ENCODE measurements at regions not wholly inside any gene's neighbourhood (a gene's known extent, or its start where the extent isn't known, plus 50 kb on each side); places are given as distances from the start of the nearest gene placed in this dataset.

DNA sequence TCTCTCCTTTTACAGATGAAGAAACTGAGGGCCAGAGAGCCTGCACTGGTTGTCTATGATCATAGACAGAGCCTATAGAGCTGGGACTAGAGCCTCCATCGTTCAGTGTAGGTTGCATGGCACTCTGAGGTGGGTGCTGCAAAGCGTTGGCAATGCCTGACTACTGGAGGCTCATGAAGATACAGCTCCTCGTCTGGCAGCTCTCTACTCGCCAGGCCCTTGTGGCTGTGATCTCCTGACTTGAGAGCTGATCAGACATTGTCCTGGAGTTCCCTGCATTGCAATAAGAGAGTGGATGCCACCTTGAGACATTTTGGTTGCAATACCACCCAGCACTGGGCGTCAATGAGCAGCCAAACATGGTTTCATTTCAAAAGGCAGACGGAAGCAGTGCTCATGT is 270.1 kb upstream of the ARID1B start:
- no peak for DNase-seq
- intact Hi-C loops (cut with DNase I; ENCODE audit: low total_unique reads): no loop called here
- Histone ChIP-seq H3K27me3 (no peaks in the 10 kb centered on the region), H3K27ac (no peak overlapping the region), H3K4me1 (no peaks in the 10 kb centered on the region), H3K4me3 (no peak overlapping the region), H3K36me3 (no peaks in the 10 kb centered on the region), H3K9me3 (no peaks in the 10 kb centered on the region)
- TF ChIP-seq POLR2AphosphoS5 (IDR thresholded peaks at IDR 0.05) (no peak), POLR2A (IDR thresholded peaks at IDR 0.05) (no peak), EP300 (IDR thresholded peaks at IDR 0.05) (no peak)
- TF ChIP-seq, protein P1, sequence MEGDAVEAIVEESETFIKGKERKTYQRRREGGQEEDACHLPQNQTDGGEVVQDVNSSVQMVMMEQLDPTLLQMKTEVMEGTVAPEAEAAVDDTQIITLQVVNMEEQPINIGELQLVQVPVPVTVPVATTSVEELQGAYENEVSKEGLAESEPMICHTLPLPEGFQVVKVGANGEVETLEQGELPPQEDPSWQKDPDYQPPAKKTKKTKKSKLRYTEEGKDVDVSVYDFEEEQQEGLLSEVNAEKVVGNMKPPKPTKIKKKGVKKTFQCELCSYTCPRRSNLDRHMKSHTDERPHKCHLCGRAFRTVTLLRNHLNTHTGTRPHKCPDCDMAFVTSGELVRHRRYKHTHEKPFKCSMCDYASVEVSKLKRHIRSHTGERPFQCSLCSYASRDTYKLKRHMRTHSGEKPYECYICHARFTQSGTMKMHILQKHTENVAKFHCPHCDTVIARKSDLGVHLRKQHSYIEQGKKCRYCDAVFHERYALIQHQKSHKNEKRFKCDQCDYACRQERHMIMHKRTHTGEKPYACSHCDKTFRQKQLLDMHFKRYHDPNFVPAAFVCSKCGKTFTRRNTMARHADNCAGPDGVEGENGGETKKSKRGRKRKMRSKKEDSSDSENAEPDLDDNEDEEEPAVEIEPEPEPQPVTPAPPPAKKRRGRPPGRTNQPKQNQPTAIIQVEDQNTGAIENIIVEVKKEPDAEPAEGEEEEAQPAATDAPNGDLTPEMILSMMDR (IDR thresholded peaks at IDR 0.05): no peak
- 63 to 80% (median 74%) methylated on average over 6 of the region's 6 CpGs for WGBS, 5 donors

DNA sequence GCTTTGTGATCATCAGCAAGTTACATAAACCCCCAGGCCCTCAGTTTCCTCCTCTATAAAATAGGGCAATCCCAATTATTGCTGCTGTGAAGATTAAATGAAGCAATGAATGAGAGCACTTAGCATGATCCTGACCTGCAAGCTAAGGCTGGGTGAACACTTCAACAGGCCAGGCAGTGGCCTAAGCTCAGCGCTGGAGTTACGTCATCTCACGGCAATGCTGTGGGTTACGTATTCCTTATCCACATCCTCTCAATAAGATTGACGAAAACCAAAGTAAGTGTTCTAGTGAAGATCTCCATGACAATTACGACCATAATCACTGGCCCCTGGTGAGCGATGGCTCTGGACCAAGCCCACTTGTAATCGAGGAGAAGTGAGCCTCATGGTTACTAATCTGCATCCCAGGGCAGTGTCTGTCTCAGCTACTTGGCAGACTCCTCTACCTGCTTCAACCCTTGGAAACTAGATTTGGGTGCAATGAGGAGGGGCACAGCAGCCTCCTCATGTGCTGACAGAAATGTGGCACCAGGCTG is 274.1 kb upstream of the ARID1B start:
- Histone ChIP-seq H3K27ac (no peak overlapping the region), H3K27me3 (no peaks in the 10 kb centered on the region), H3K36me3 (no peaks in the 10 kb centered on the region), H3K9me3 (no peaks in the 10 kb centered on the region), H3K4me3 (no peak overlapping the region), H3K4me1 (no peaks in the 10 kb centered on the region)
- intact Hi-C loops (cut with DNase I; ENCODE audit: low total_unique reads): no loop called here
- no peak for DNase-seq
- TF ChIP-seq, protein P1 (IDR thresholded peaks at IDR 0.05): no peak
- WGBS, 5 donors: 88 to 93% (median 90%) methylated on average over 8 of the region's 8 CpGs

DNA sequence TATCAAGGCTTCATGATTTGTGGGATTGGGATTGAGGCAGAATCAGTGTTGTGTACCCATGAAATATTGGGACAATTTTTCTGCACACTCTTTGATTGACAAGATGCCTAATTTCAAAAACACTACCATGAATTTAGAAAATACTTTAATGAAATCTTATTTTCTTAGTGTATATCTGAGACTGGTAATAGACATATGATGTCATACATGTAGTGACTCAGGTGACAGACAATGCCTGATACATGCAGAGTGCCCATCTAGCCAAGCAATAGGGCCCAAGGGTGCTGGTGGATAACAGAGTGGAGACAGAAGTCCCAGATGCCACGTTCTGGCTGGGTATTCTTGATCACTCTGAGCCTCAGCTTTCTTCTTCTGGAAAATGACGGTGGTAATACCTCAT is 279.6 kb upstream of the ARID1B start:
- no peaks in the 10 kb centered on the region for H3K4me1 ChIP-seq
- no peak overlapping the region for H3K27ac ChIP-seq
- intact Hi-C loops (cut with DNase I; ENCODE audit: low total_unique reads): no loop called here
- no peaks in the 10 kb centered on the region for H3K27me3 ChIP-seq
- TF ChIP-seq EP300 (IDR thresholded peaks at IDR 0.05): no peak
- no peak for TF ChIP-seq POLR2AphosphoS5 (IDR thresholded peaks at IDR 0.05)
- no peak for TF ChIP-seq POLR2A (IDR thresholded peaks at IDR 0.05)
- TF ChIP-seq, protein P1 (IDR thresholded peaks at IDR 0.05): no peak
- H3K4me3 ChIP-seq: no peak overlapping the region
- no peaks in the 10 kb centered on the region for H3K36me3 ChIP-seq
- 65 to 87% (median 71%) methylated on average over 2 of the region's 2 CpGs for WGBS, 5 donors
- no peak for DNase-seq
- H3K9me3 ChIP-seq: no peaks in the 10 kb centered on the region

DNA sequence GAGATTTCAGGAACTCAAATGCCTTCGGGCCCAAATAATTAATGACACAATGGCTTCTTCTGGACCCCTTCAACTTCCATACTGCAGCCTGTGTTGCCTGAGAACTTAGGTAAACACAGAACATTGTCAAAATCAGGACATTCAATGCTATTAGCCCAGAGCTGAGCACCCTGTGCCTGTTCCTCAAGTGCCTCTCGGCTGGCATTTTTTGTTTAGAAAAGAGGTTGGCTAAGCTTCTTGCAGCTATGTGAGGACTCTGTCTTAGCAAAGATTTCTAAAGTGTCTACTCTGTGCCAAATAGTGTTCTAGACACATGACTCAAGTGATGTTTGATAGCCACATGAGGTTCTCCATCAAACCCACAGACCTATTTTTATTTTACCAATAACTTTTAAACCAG is 289.3 kb upstream of the ARID1B start:
- no peak overlapping the region for H3K4me3 ChIP-seq
- no peak overlapping the region for H3K27ac ChIP-seq
- 36 to 84% (median 68%) methylated on average over 2 of the region's 2 CpGs for WGBS, 5 donors
- H3K27me3 ChIP-seq: no peaks in the 10 kb centered on the region
- peaks cover 0 to 11% (median 2%) of the 10 kb centered on the region in 4 donors for H3K9me3 ChIP-seq
- H3K36me3 ChIP-seq: no peaks in the 10 kb centered on the region
- intact Hi-C loops (cut with DNase I; ENCODE audit: low total_unique reads): no loop called here
- no peaks in the 10 kb centered on the region for H3K4me1 ChIP-seq
- TF ChIP-seq EP300 (IDR thresholded peaks at IDR 0.05) (no peak), POLR2AphosphoS5 (IDR thresholded peaks at IDR 0.05) (no peak), POLR2A (IDR thresholded peaks at IDR 0.05) (no peak)
- TF ChIP-seq, protein P1 (IDR thresholded peaks at IDR 0.05): no peak
- no peak for DNase-seq

All from stomach (tissue), 8 donors.